Kidney (tissue), 13 donors: ENCODE measurements at regions not wholly inside any gene's neighbourhood (a gene's known extent, or its start where the extent isn't known, plus 50 kb on each side); places are given as distances from the start of the nearest gene placed in this dataset.
"Not testable (repeated sequence)": the region's sequence is repeated elsewhere in the genome, so short reads cannot be mapped to it uniquely, and the experiment has no call there.

Experiments
- DNase-seq, 5 donors: peaks; one replicate each; pipeline ENCODE4 v3.0.0-alpha.2; 2013 to 2020
- FAIRE-seq: peaks from 2 replicates; lab custom pipeline; 2012; peaks lifted over from hg19 to GRCh38; lab: Jason Lieb, UNC
- H3K27ac ChIP-seq, 2 donors: one replicate each; pipeline ENCODE4 v1.7.0; 2013; ENCODE audit warnings: low read depth in 2 of 2, low read length in 2 of 2, inconsistent platforms in 1 of 2
- H3K27me3 ChIP-seq: one replicate; pipeline ENCODE4 v1.7.1; 2013; ENCODE audit warnings: low read length, inconsistent platforms; ENCODE audit not compliant: control insufficient read depth, insufficient read depth
- H3K36me3 ChIP-seq, 3 donors: one replicate each; pipeline versions ENCODE4 v1.7.0 to v1.7.1; 2013; ENCODE audit warnings: low read length in 3 of 3, control low read depth in 1 of 3, inconsistent platforms in 1 of 3; ENCODE audit not compliant: insufficient read depth in 3 of 3, control insufficient read depth in 2 of 3
- H3K4me1 ChIP-seq, 3 donors: one replicate each; pipeline versions ENCODE4 v1.7.0 to v1.7.1; 2013; ENCODE audit warnings: low read length in 3 of 3, inconsistent platforms in 1 of 3, low read depth in 1 of 3; ENCODE audit not compliant: control insufficient read depth in 2 of 3, insufficient read depth in 2 of 3
- H3K4me3 ChIP-seq, 3 donors: one replicate each; pipeline versions ENCODE4 v1.7.0 to v1.8.1; 2013; ENCODE audit warnings: low read length in 3 of 3, control low read depth in 1 of 3, inconsistent platforms in 1 of 3
- H3K9ac ChIP-seq, 3 donors: one replicate each; pipeline versions ENCODE4 v1.7.0 to v1.7.1; 2013; ENCODE audit warnings: low read length in 3 of 3, control low read depth in 1 of 3, inconsistent platforms in 1 of 3
- H3K9me3 ChIP-seq, 3 donors: one replicate each; pipeline versions ENCODE4 v1.7.0 to v1.7.1; 2013; ENCODE audit warnings: low read length in 3 of 3, control low read depth in 1 of 3, inconsistent platforms in 1 of 3; ENCODE audit not compliant: control insufficient read depth in 2 of 3, insufficient read depth in 1 of 3
- intact Hi-C: fragments of 100-400 bp; cut with DNase I; formaldehyde crosslinking; loops from one replicate; pipeline ENCODE4 v1.11.1; 2022
- TF ChIP-seq, protein P1 (sequence below): IDR thresholded peaks from 3 replicates; pipeline ENCODE4 v1.5.1; 2012; ENCODE audit warnings: mild to moderate bottlenecking, moderate library complexity, borderline replicate concordance; ENCODE audit not compliant: insufficient read depth; ENCODE audit errors: extremely low read depth
- donor health status: control.
- donor health status: control.
- donor health status: control.
- donor health status: control.
- donor health status: control.
- donor health status: DM: yes; HTN: yes; CAD: no.
- donor health status: Normal renal cell carcinoma (clear cell type).

DNA sequence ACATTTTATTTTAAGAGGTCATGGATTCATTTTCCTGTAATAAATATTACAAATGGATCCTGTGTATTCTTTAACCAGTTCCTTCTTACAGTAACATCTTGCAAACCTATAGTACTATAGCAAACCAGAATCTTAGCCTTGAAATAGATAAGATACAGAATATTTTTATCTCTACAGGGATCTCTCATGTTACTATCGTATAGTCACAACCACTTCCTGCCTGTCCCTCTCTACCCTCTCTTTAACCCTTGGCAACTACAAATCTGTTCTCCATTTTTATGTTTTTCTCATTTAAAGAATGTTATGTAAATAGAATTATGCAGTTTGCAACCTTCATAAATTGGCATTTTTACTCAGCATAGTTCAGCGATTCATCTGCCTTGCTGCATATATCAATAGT lies 454.0 kb downstream of the DIRAS2 start:
- no peaks in the 10 kb centered on the region for H3K36me3 ChIP-seq
- no peak overlapping the region for H3K4me3 ChIP-seq
- H3K27me3 ChIP-seq = no peaks in the 10 kb centered on the region
- H3K27ac ChIP-seq = no peak overlapping the region
- TF ChIP-seq, protein P1, sequence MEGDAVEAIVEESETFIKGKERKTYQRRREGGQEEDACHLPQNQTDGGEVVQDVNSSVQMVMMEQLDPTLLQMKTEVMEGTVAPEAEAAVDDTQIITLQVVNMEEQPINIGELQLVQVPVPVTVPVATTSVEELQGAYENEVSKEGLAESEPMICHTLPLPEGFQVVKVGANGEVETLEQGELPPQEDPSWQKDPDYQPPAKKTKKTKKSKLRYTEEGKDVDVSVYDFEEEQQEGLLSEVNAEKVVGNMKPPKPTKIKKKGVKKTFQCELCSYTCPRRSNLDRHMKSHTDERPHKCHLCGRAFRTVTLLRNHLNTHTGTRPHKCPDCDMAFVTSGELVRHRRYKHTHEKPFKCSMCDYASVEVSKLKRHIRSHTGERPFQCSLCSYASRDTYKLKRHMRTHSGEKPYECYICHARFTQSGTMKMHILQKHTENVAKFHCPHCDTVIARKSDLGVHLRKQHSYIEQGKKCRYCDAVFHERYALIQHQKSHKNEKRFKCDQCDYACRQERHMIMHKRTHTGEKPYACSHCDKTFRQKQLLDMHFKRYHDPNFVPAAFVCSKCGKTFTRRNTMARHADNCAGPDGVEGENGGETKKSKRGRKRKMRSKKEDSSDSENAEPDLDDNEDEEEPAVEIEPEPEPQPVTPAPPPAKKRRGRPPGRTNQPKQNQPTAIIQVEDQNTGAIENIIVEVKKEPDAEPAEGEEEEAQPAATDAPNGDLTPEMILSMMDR = no peak
- H3K9ac ChIP-seq = no peak overlapping the region
- no peak for DNase-seq
- no peaks in the 10 kb centered on the region for H3K4me1 ChIP-seq
- intact Hi-C loops = no loop called here
- FAIRE-seq = no peak
- H3K9me3 ChIP-seq = no peaks in the 10 kb centered on the region

DNA sequence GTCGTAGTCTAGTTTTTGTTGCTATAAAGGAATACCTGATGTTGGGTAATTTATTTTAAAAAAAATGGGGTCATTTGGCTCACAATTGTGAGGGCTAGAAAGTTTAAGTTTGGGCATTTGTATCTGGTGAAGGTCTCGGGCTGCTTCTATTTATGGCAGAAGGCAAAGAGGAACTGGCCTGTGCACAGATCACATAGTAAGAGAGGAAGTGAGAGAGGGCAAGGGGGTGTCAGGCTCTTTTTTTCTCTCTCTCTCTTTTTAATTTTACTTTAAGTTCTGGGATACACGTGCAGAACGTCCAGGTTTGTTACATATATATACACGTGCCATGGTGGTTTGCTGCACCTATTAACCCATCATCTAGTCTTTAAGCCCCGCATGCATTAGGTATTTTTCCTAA lies 453.3 kb downstream of the DIRAS2 start:
- TF ChIP-seq, protein P1 = no peak
- H3K27ac ChIP-seq = no peak overlapping the region
- FAIRE-seq (no peak), DNase-seq (peak in 1 of 5 donors; percentile 1)
- intact Hi-C loops = no loop called here
- H3K9me3 ChIP-seq = no peaks in the 10 kb centered on the region
- H3K4me1 ChIP-seq = no peaks in the 10 kb centered on the region
- H3K27me3 ChIP-seq = no peaks in the 10 kb centered on the region
- H3K36me3 ChIP-seq = no peaks in the 10 kb centered on the region
- H3K9ac ChIP-seq = no peak overlapping the region
- no peak overlapping the region for H3K4me3 ChIP-seq

DNA sequence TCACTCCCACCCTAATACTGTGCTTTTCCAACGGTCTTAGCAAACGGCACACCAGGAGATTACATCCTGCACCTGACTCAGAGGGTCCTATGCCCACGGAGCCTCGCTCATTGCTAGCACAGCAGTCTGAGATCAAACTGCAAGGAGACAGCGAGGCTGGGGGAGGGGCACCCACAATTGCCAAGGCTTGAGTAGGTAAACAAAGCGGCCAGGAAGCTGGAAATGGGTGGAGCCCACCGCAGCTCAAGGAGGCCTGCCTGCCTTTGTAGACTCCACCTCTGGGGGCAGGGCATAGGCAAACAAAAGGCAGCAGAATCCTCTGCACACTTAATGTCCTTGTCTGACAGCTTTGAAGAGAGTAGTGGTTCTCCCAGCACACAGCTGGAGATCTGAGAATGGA lies 450.2 kb downstream of the DIRAS2 start:
- H3K36me3 ChIP-seq, H3K9me3 ChIP-seq, H3K4me1 ChIP-seq, H3K4me3 ChIP-seq, H3K27ac ChIP-seq, intact Hi-C loops, FAIRE-seq, H3K27me3 ChIP-seq, H3K9ac ChIP-seq: not testable (repeated sequence)
- peak in 1 of 5 donors; percentile 75 for DNase-seq

DNA sequence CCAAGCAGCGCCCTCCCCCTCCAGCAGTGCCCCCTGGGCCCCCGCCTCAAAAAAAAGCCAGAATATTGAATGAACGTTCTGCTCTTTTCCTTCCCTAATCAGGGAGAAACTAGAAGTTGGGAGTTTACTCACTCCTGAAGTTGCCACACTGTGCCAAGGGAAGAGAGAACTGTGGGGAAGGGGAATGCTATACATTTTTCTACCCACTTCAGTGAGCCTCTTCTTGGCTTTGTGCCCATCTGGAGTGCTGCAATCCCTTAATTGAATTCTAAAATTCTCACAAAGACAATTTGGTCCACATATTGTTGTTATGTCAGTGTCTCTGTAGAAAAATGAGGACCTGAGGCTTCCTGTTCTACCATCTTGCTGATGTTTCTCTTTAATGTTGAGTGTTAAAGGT lies 443.7 kb downstream of the DIRAS2 start:
- H3K4me1 ChIP-seq = no peaks in the 10 kb centered on the region
- H3K36me3 ChIP-seq = no peaks in the 10 kb centered on the region
- no peaks in the 10 kb centered on the region for H3K27me3 ChIP-seq
- H3K27ac ChIP-seq = no peak overlapping the region
- DNase-seq (no peak), FAIRE-seq (no peak)
- intact Hi-C loops = no loop called here
- H3K4me3 ChIP-seq = no peak overlapping the region
- H3K9ac ChIP-seq = no peak overlapping the region
- H3K9me3 ChIP-seq = no peaks in the 10 kb centered on the region
- TF ChIP-seq, protein P1 = no peak
